ENCODE measurements at regions not wholly inside any gene's neighbourhood (a gene's known extent, or its start where the extent isn't known, plus 50 kb on each side); places are given as distances from the start of the nearest gene placed in this dataset.

- H4K20me1 ChIP-seq (replicated peaks; ENCODE audit: control insufficient read depth, insufficient read depth, low read length) = no peaks in the 10 kb centered on the region
- H3K9me1 ChIP-seq (ENCODE audit: control insufficient read depth, insufficient read depth, low read length) = no peaks in the 10 kb centered on the region
- in situ Hi-C loops (cut with MboI) (no loop called here), intact Hi-C loops (cut with micrococcal nuclease) (no loop called here)
- 0% methylated on average over 3 of the region's 3 CpGs for WGBS (ENCODE audit: insufficient coverage, low coverage, missing lambda C conversion rate)
- H3K9ac ChIP-seq (ENCODE audit: insufficient read depth in 1 of 2, low read depth in 2 of 2, low read length in 2 of 2) = no peak overlapping the region
- H3K27ac ChIP-seq (ENCODE audit: extremely low read depth, low read depth, low read length) = no peak overlapping the region
- no peaks in the 10 kb centered on the region for H3K27me3 ChIP-seq (ENCODE audit: control insufficient read depth in 2 of 2, insufficient read depth in 2 of 2, low read length in 2 of 2)
- ChIA-PET CTCF (ENCODE audit: low intra/inter-chr PET ratio) (no interaction called here), POLR2A (no interaction called here)
- no peak overlapping the region for H3K4me3 ChIP-seq
- no peak for FAIRE-seq
- H3K4me1 ChIP-seq (replicated peaks in 1 of 2; ENCODE audit: control insufficient read depth in 2 of 2, insufficient read depth in 2 of 2, low read length in 2 of 2) = no peaks in the 10 kb centered on the region
- no peaks in the 10 kb centered on the region for H3K9me3 ChIP-seq (replicated peaks; ENCODE audit: control insufficient read depth, insufficient read depth, low read depth, low read length)
- H3K4me2 ChIP-seq (ENCODE audit: insufficient read depth, low read length) = no peak overlapping the region
- TF ChIP-seq SIX5 (IDR thresholded peaks at IDR 0.05; ENCODE audit: borderline replicate concordance in 1 of 2, insufficient read depth in 1 of 2, low read depth in 1 of 2, low read length in 2 of 2) (no peak), HDAC2 (IDR thresholded peaks at IDR 0.05) (no peak), ZEB2 (IDR thresholded peaks at IDR 0.05) (no peak), TCFL5 (CRISPR knock-in tag; conservative IDR thresholded peaks at IDR 0.05) (no peak), CBFA2T3 (IDR thresholded peaks at IDR 0.05) (no peak), SMAD1 (IDR thresholded peaks at IDR 0.05; ENCODE audit: low read depth, low read length, partially characterized antibody) (no peak), ZNF140 (CRISPR knock-in tag; IDR thresholded peaks at IDR 0.05) (no peak), GABPB1 (CRISPR knock-in tag; IDR thresholded peaks at IDR 0.05) (no peak), ETV6 (IDR thresholded peaks at IDR 0.05; ENCODE audit: borderline replicate concordance in 1 of 2, low read depth in 2 of 2, low read length in 1 of 2) (no peak), ETV6 (CRISPR knock-in tag; IDR thresholded peaks at IDR 0.05; ENCODE audit: borderline replicate concordance) (no peak)
- TF ChIP-seq, protein P1, sequence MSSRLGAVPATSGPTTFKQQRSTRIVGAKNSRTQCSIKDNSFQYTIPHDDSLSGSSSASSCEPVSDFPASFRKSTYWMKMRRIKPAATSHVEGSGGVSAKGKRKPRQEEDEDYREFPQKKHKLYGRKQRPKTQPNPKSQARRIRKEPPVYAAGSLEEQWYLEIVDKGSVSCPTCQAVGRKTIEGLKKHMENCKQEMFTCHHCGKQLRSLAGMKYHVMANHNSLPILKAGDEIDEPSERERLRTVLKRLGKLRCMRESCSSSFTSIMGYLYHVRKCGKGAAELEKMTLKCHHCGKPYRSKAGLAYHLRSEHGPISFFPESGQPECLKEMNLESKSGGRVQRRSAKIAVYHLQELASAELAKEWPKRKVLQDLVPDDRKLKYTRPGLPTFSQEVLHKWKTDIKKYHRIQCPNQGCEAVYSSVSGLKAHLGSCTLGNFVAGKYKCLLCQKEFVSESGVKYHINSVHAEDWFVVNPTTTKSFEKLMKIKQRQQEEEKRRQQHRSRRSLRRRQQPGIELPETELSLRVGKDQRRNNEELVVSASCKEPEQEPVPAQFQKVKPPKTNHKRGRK (tag; IDR thresholded peaks at IDR 0.05) = no peak
- no TSS peak for BruUV-seq (replicated peaks)
- no peak for ATAC-seq
- H3K36me3 ChIP-seq (ENCODE audit: control insufficient read depth, insufficient read depth, low read length) = no peaks in the 10 kb centered on the region
- H2AFZ ChIP-seq (ENCODE audit: low read depth, low read length) = no peak overlapping the region
- no peak for DNase-seq (ENCODE audit: extremely low read depth in 1 of 4, low spot score in 3 of 4)
- H3K79me2 ChIP-seq (ENCODE audit: control insufficient read depth, insufficient read depth, low read length) = no peaks in the 10 kb centered on the region
Observed at GRCh38 chr4:103892586-103892985, 172.8 kb upstream of the TACR3 start.
